ENCODE measurements at regions not wholly inside any gene's neighbourhood (a gene's known extent, or its start where the extent isn't known, plus 50 kb on each side); places are given as distances from the start of the nearest gene placed in this dataset.

DNA sequence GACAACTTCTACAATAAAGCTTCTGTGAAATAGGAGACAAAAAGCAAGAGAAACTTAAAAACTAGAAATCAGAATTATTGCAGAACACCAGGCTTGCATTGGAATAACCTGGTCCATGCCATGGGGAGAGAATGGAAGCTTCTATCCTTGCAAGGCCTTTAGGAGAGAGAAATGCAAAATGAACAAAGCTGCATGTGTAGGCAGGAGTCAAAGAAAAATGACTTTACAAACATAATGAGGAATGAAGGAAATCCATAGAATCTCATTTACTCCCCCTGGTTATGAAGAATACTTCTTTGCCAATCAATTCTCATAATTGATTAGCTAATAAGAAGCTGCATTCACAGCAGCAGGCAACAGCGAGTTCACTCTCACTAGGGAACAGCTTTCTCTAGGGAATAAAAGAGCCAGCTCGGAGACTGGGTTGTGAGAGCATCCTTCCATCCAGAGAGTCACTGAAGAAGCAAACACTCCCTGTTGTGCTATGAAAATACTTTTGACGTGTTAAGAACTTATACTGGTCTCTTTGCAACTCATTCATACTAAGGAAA lies 235.9 kb upstream of the LRATD1 start:
- no peak for DNase-seq
- Histone ChIP-seq H3K27ac (no peak overlapping the region), H3K27me3 (ENCODE audit: insufficient read depth, low read depth, severe bottlenecking) (no peaks in the 10 kb centered on the region), H3K4me3 (ENCODE audit: low read depth, low read length) (no peak overlapping the region), H3K36me3 (no peaks in the 10 kb centered on the region), H3K9me3 (ENCODE audit: severe bottlenecking) (no peaks in the 10 kb centered on the region)
- no peak for TF ChIP-seq CTCF (IDR thresholded peaks at IDR 0.05; ENCODE audit: low read depth, low read length)

GRCh38 chr2:14398641-14399040 lies 233.9 kb upstream of the LRATD1 start:
- H3K27me3 ChIP-seq (ENCODE audit: insufficient read depth, low read depth, severe bottlenecking) = no peaks in the 10 kb centered on the region

DNA sequence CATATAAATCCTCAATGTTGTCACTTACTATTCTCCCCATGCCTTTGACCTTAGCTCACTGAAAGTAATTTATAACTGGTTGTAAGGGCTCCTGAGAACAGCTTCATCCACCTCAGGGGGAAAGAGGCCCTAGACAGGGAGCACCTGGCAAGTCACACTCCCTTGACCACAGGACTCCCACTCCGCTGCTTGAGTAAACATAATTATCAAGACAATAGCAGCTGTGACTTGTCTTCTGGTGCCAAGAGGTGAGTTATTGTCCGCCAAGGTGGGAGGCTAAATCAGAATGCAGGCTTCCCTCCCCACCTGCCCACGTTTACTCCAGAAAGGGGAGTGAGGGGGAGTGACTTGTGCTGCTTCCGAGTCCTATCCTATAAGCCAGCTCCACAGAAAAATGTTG lies 230.6 kb upstream of the LRATD1 start:
- Histone ChIP-seq H3K36me3 (no peaks in the 10 kb centered on the region), H3K27ac (peak overlapping the region; percentile 79), H3K9me3 (ENCODE audit: severe bottlenecking) (no peaks in the 10 kb centered on the region), H3K4me3 (ENCODE audit: low read depth, low read length) (no peak overlapping the region), H3K27me3 (ENCODE audit: insufficient read depth, low read depth, severe bottlenecking) (no peaks in the 10 kb centered on the region)
- TF ChIP-seq CTCF (IDR thresholded peaks at IDR 0.05; ENCODE audit: low read depth, low read length) = no peak
- DNase-seq = peak; percentile 92

More at GRCh38 chr2:14398641-14399040, 233.9 kb upstream of the LRATD1 start:
- TF ChIP-seq CTCF (IDR thresholded peaks at IDR 0.05; ENCODE audit: low read depth, low read length) = no peak
- no peaks in the 10 kb centered on the region for H3K36me3 ChIP-seq
- DNase-seq = no peak
- no peaks in the 10 kb centered on the region for H3K9me3 ChIP-seq (ENCODE audit: severe bottlenecking)
- no peak overlapping the region for H3K4me3 ChIP-seq (ENCODE audit: low read depth, low read length)
- H3K27ac ChIP-seq = no peak overlapping the region

DNA sequence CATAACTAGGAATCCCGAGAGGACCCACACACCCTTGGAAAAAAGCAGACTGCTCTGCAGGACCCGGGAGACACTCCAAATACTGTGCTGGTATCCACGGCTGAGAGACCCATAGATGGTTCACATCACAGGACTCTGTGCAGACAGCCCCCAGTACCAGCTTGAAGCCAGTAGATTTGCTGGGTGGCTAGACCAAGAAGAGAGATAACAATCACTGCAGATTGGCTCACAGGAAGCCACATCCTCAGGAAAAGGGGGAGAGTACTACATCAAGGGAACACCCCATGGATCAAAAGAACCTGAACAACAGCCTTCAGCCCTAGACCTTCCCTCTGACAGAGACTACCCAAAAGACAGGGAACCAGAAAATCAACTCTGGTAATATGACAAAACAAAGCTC lies 223.8 kb upstream of the LRATD1 start:
- TF ChIP-seq CTCF (IDR thresholded peaks at IDR 0.05; ENCODE audit: low read depth, low read length) = no peak
- no peak for DNase-seq

GRCh38 chr2:14417551-14417950 lies 215.0 kb upstream of the LRATD1 start:
- no peak for TF ChIP-seq CTCF (IDR thresholded peaks at IDR 0.05; ENCODE audit: low read depth, low read length)
- Histone ChIP-seq H3K4me3 (ENCODE audit: low read depth, low read length) (no peak overlapping the region), H3K36me3 (no peaks in the 10 kb centered on the region), H3K9me3 (ENCODE audit: severe bottlenecking) (peaks cover 2% of the 10 kb centered on the region), H3K27me3 (ENCODE audit: insufficient read depth, low read depth, severe bottlenecking) (no peaks in the 10 kb centered on the region), H3K27ac (no peak overlapping the region)
- DNase-seq = no peak

More for the DNA sequence above, 223.8 kb upstream of the LRATD1 start:
- Histone ChIP-seq H3K9me3 (ENCODE audit: severe bottlenecking) (peaks cover 10% of the 10 kb centered on the region), H3K36me3 (no peaks in the 10 kb centered on the region), H3K27ac (no peak overlapping the region), H3K4me3 (ENCODE audit: low read depth, low read length) (no peak overlapping the region), H3K27me3 (ENCODE audit: insufficient read depth, low read depth, severe bottlenecking) (no peaks in the 10 kb centered on the region)

DNA sequence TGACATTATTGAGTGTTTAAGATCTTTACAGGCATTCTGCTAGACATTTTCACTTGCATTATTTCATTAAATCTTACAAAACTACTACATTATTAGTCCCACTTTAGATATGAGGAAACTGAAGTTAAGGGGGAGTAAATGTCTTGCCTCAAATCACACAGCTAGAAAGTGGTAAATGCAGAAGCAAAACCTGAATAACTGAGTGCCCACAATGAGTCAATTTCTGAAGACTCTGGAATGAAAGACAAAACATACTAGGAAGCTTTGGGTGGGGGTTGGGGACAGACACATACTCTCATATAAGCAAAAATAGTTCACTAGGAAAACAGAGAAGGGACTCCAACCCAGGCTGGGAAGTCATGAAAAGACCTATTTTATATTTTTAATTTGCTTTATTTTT lies 214.4 kb upstream of the LRATD1 start:
- Histone ChIP-seq H3K27me3 (ENCODE audit: insufficient read depth, low read depth, severe bottlenecking) (no peaks in the 10 kb centered on the region), H3K4me3 (ENCODE audit: low read depth, low read length) (no peak overlapping the region), H3K9me3 (ENCODE audit: severe bottlenecking) (no peaks in the 10 kb centered on the region), H3K27ac (no peak overlapping the region), H3K36me3 (no peaks in the 10 kb centered on the region)
- DNase-seq = no peak
- no peak for TF ChIP-seq CTCF (IDR thresholded peaks at IDR 0.05; ENCODE audit: low read depth, low read length)
